ENCODE measurements at regions not wholly inside any gene's neighbourhood (a gene's known extent, or its start where the extent isn't known, plus 50 kb on each side); places are given as distances from the start of the nearest gene placed in this dataset.

GRCh38 chr7:45401851-45402250 lies 172.3 kb upstream of the ADCY1 start:
- DNase-seq, result no peak
- Mint-ChIP-seq H3K4me3 (ENCODE audit: unreplicated experiment) (no peak overlapping the region), H3K9me3 (ENCODE audit: unreplicated experiment) (peaks cover 2% of the 10 kb centered on the region), H3K4me1 (ENCODE audit: low read depth, unreplicated experiment) (no peaks in the 10 kb centered on the region), H3K27me3 (ENCODE audit: unreplicated experiment) (peaks cover 4% of the 10 kb centered on the region), H3K36me3 (ENCODE audit: unreplicated experiment) (peaks cover 6% of the 10 kb centered on the region), H3K27ac (ENCODE audit: unreplicated experiment) (no peak overlapping the region)
- TF ChIP-seq, protein P1, sequence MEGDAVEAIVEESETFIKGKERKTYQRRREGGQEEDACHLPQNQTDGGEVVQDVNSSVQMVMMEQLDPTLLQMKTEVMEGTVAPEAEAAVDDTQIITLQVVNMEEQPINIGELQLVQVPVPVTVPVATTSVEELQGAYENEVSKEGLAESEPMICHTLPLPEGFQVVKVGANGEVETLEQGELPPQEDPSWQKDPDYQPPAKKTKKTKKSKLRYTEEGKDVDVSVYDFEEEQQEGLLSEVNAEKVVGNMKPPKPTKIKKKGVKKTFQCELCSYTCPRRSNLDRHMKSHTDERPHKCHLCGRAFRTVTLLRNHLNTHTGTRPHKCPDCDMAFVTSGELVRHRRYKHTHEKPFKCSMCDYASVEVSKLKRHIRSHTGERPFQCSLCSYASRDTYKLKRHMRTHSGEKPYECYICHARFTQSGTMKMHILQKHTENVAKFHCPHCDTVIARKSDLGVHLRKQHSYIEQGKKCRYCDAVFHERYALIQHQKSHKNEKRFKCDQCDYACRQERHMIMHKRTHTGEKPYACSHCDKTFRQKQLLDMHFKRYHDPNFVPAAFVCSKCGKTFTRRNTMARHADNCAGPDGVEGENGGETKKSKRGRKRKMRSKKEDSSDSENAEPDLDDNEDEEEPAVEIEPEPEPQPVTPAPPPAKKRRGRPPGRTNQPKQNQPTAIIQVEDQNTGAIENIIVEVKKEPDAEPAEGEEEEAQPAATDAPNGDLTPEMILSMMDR (IDR thresholded peaks at IDR 0.05; ENCODE audit: partially characterized antibody, unreplicated experiment), result no peak

DNA sequence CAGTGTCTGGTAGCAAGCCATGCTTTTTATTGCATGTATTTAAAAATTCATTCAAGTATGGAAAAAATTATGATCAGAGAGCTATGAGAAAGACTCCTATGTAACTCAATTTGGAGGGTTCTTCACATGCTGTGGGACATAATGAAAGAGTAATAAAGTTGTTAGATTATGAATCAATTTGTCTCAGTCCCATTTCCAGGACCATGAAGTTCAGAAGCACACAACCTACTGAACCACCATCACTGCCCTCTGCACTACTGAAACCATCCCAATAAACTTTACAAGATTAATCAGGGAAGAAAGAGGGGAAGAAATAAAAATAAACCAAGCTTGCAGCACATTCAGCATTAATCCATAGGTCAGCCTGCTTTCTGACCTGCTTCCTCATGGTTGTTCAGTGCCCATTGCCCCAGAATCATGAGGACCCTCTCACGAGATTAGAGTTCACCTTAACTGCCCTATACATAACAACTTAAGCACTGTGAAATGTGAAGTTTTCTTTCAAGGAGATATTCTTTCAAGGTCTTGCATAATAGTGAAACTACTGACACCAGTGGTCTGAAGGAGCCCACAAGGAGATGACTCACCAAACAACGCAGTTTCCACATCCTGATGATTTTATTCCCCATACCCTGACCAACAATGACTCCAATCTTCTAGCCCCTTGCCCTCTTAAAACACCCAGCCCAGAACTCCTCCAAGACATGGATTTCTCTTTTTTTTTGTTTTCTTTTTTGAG lies 171.5 kb upstream of the ADCY1 start:
- Mint-ChIP-seq H3K9me3 (ENCODE audit: unreplicated experiment) (peaks cover 2% of the 10 kb centered on the region), H3K27me3 (ENCODE audit: unreplicated experiment) (peaks cover 4% of the 10 kb centered on the region), H3K4me1 (ENCODE audit: low read depth, unreplicated experiment) (no peaks in the 10 kb centered on the region), H3K4me3 (ENCODE audit: unreplicated experiment) (no peak overlapping the region), H3K27ac (ENCODE audit: unreplicated experiment) (no peak overlapping the region), H3K36me3 (ENCODE audit: unreplicated experiment) (peaks cover 6% of the 10 kb centered on the region)
- DNase-seq, result no peak
- TF ChIP-seq, protein P1 (IDR thresholded peaks at IDR 0.05; ENCODE audit: partially characterized antibody, unreplicated experiment), result no peak

GRCh38 chr7:45404622-45405021 lies 169.5 kb upstream of the ADCY1 start:
- Mint-ChIP-seq H3K9me3 (ENCODE audit: unreplicated experiment) (peaks cover 2% of the 10 kb centered on the region), H3K27me3 (ENCODE audit: unreplicated experiment) (peaks cover 4% of the 10 kb centered on the region), H3K36me3 (ENCODE audit: unreplicated experiment) (peaks cover 6% of the 10 kb centered on the region), H3K4me1 (ENCODE audit: low read depth, unreplicated experiment) (no peaks in the 10 kb centered on the region), H3K4me3 (ENCODE audit: unreplicated experiment) (no peak overlapping the region), H3K27ac (ENCODE audit: unreplicated experiment) (no peak overlapping the region)
- TF ChIP-seq, protein P1 (IDR thresholded peaks at IDR 0.05; ENCODE audit: partially characterized antibody, unreplicated experiment), result no peak
- no peak for DNase-seq

DNA sequence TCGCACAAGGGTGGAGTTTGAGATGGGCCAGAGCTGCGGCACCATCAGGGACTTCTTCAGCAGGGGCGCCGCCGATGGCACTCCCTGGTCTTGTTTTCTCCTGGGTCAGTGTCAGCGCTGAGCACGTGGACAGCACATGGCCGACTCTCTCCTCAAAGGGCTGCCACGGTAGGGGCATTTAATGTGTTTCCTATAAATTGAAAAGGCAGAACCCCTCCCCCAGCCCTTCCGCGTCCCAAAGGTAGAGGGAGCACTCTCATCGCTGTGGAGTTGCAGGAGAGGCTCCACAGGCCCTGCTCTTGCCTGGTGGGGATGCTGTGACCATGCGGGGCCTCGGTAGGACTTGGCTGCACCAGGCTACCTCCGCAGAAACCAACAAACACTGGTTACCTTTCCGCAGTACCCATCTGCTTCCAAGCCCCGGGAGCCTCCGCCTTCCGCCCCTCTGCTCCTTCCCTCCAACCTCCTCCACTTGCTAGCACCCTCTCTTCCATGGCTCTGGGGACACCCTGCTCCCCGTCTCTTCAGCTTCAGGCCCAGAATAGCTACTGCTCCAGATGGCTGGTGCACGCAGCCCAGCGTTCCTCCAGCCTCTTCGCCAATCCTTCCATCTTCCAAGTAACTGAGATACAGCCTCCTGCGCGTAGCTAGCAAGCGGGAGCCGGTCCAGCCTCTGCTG lies 166.3 kb upstream of the ADCY1 start:
- Mint-ChIP-seq H3K27ac (ENCODE audit: unreplicated experiment) (no peak overlapping the region), H3K27me3 (ENCODE audit: unreplicated experiment) (peaks cover 5% of the 10 kb centered on the region), H3K9me3 (ENCODE audit: unreplicated experiment) (peaks cover 1% of the 10 kb centered on the region), H3K4me1 (ENCODE audit: low read depth, unreplicated experiment) (no peaks in the 10 kb centered on the region), H3K4me3 (ENCODE audit: unreplicated experiment) (no peak overlapping the region), H3K36me3 (ENCODE audit: unreplicated experiment) (peaks cover 10% of the 10 kb centered on the region)
- TF ChIP-seq, protein P1 (IDR thresholded peaks at IDR 0.05; ENCODE audit: partially characterized antibody, unreplicated experiment), result no peak
- peak; percentile 55 for DNase-seq

DNA sequence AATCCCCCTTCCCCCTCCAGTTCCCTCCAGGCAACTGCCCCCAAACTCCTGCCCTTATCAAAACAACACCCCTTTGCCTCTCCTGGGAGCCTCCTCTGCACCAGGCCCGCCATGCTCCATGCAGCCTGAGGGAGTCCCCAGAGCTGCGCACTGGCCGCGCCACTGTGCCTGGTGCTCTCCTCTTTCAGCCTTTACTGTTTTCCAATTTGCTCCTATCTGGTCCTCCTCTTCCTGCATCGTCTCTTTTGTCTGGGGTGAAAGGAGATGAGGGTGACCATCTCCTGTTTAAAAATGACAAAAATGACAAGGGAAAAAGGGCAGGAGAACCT lies 165.8 kb upstream of the ADCY1 start:
- Mint-ChIP-seq H3K36me3 (ENCODE audit: unreplicated experiment) (peaks cover 10% of the 10 kb centered on the region), H3K27me3 (ENCODE audit: unreplicated experiment) (peaks cover 5% of the 10 kb centered on the region), H3K4me3 (ENCODE audit: unreplicated experiment) (no peak overlapping the region), H3K27ac (ENCODE audit: unreplicated experiment) (no peak overlapping the region), H3K4me1 (ENCODE audit: low read depth, unreplicated experiment) (no peaks in the 10 kb centered on the region), H3K9me3 (ENCODE audit: unreplicated experiment) (peaks cover 3% of the 10 kb centered on the region)
- TF ChIP-seq, protein P1 (IDR thresholded peaks at IDR 0.05; ENCODE audit: partially characterized antibody, unreplicated experiment), result no peak
- no peak for DNase-seq

Data from glutamatergic neuron (in vitro differentiated cells).